ENCODE measurements at regions not wholly inside any gene's neighbourhood (a gene's known extent, or its start where the extent isn't known, plus 50 kb on each side); places are given as distances from the start of the nearest gene placed in this dataset.

DNA sequence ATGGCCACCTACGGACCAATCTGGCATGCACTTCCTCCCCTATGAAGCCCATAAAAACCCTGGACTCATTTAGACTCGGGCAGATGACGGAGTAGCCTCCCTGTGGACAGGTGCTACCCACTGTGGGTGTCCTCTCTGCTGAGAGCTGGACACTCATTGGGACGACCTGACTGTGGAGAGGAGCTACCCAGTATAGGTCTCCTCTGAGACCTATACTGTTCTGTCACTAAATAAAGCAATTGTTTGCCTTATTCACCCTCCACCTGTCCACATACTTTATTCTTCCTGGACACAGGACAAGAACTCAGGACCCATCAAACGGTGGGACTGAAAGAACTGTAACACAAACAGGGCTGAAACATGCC is 53.3 kb upstream of the CADM2 start:
- WGBS, 2 donors: 79 to 85% methylated on average over 5 of the region's 5 CpGs
- H3K36me3 ChIP-seq: no peaks in the 10 kb centered on the region
- intact Hi-C loops (cut with DNase I): no loop called here
- no peak overlapping the region for H3K4me3 ChIP-seq
- no peak overlapping the region for H3K27ac ChIP-seq
- no peaks in the 10 kb centered on the region for H3K9me3 ChIP-seq
- H3K4me1 ChIP-seq: no peaks in the 10 kb centered on the region
- H3K27me3 ChIP-seq: no peaks in the 10 kb centered on the region
- no peak for DNase-seq
- no peak for TF ChIP-seq EP300 (IDR thresholded peaks at IDR 0.05)
- TF ChIP-seq POLR2AphosphoS5 (IDR thresholded peaks at IDR 0.05): no peak
- TF ChIP-seq POLR2A (IDR thresholded peaks at IDR 0.05): no peak
- TF ChIP-seq, protein P1, sequence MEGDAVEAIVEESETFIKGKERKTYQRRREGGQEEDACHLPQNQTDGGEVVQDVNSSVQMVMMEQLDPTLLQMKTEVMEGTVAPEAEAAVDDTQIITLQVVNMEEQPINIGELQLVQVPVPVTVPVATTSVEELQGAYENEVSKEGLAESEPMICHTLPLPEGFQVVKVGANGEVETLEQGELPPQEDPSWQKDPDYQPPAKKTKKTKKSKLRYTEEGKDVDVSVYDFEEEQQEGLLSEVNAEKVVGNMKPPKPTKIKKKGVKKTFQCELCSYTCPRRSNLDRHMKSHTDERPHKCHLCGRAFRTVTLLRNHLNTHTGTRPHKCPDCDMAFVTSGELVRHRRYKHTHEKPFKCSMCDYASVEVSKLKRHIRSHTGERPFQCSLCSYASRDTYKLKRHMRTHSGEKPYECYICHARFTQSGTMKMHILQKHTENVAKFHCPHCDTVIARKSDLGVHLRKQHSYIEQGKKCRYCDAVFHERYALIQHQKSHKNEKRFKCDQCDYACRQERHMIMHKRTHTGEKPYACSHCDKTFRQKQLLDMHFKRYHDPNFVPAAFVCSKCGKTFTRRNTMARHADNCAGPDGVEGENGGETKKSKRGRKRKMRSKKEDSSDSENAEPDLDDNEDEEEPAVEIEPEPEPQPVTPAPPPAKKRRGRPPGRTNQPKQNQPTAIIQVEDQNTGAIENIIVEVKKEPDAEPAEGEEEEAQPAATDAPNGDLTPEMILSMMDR (IDR thresholded peaks at IDR 0.05): no peak

- WGBS, 2 donors: 67 to 69% methylated on average over 6 of the region's 6 CpGs
- no peaks in the 10 kb centered on the region for H3K36me3 ChIP-seq
- H3K4me1 ChIP-seq: no peaks in the 10 kb centered on the region
- no peak overlapping the region for H3K27ac ChIP-seq
- no peaks in the 10 kb centered on the region for H3K27me3 ChIP-seq
- H3K4me3 ChIP-seq: no peak overlapping the region
- DNase-seq: no peak
- TF ChIP-seq POLR2A (IDR thresholded peaks at IDR 0.05) (no peak), POLR2AphosphoS5 (IDR thresholded peaks at IDR 0.05) (no peak), EP300 (IDR thresholded peaks at IDR 0.05) (no peak)
- TF ChIP-seq, protein P1 (IDR thresholded peaks at IDR 0.05): no peak
- intact Hi-C loops (cut with DNase I): no loop called here
- H3K9me3 ChIP-seq: no peaks in the 10 kb centered on the region
Observed at GRCh38 chr3:84906065-84906464, 52.7 kb upstream of the CADM2 start.

Data from sigmoid colon (tissue), 6 donors.